Activated T-cell treated with anti-CD3 and anti-CD28 coated beads, Interleukin-2, amount 50 U/mL, for 4 hours (primary cell): ENCODE measurements at regions not wholly inside any gene's neighbourhood (a gene's known extent, or its start where the extent isn't known, plus 50 kb on each side); places are given as distances from the start of the nearest gene placed in this dataset.

ENCODE experiments used
- ATAC-seq, 2 donors: fragments of 200-7000 bp; cut with Tn5 transposase; one replicate each; pipeline ENCODE4 v1.10.0; 2021
- DNase-seq: peaks from one replicate; pipeline ENCODE4 v3.0.0-alpha.2; 2020
- H3K27me3 Mint-ChIP-seq: one replicate; pipeline ENCODE4 v1.8.0; 2021; ENCODE audit warnings: low read depth, mixed read lengths
- H3K36me3 Mint-ChIP-seq: one replicate; pipeline ENCODE4 v1.8.0; 2022; ENCODE audit warnings: mixed read lengths; ENCODE audit not compliant: insufficient read depth
- H3K4me1 Mint-ChIP-seq: one replicate; pipeline ENCODE4 v1.8.0; 2021; ENCODE audit warnings: low read depth, mixed read lengths
- H3K4me3 Mint-ChIP-seq: one replicate; pipeline ENCODE4 v1.8.0; 2021; ENCODE audit warnings: mild to moderate bottlenecking, moderate library complexity, mixed read lengths
- H3K9me3 Mint-ChIP-seq: one replicate; pipeline ENCODE4 v1.8.0; 2021; ENCODE audit warnings: mixed read lengths

DNA sequence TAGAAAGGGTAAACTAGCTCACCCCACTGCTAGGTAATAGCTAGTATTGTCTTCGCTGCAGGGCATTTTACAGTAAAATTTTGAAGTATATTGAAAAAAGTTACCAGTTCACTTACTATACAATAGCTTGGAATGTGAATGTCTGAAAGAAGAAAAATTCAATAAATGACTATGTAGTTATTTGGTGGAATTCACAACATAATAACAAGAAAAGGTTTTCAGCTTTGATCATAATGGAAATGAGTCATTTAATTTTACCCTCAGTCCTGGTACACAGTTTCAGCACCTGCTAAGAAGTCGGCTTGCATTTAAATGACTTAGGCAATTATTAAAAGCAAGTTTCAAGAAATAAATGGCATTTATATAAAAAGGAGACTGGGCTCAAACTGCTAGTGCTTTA is 90.4 kb downstream of the NUP35 start:
- Mint-ChIP-seq H3K27me3 (no peaks in the 10 kb centered on the region), H3K9me3 (no peaks in the 10 kb centered on the region), H3K36me3 (peaks cover 8% of the 10 kb centered on the region), H3K4me1 (peaks cover 2% of the 10 kb centered on the region), H3K4me3 (no peak overlapping the region)
- DNase-seq (no peak), ATAC-seq (peak in 1 of 2 donors; percentile 30)

DNA sequence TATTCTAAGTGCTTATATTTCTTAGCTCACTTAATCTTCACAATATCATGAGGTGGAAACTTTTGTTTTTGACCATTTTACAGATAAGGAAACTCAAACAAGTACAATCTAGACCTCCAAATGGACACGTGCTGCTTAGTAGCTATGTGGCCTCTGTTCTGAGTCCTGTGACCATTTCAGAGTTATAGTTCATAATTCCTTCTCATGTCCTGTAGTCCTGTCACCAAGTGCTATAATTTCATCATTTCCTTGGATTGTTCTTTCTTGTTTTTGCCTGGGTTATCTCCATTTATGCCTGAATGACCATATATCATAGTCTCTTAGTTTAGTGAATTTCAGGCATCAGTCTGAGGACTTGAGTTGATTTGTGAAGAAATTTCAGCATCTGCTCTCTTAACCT is 91.7 kb downstream of the NUP35 start:
- Mint-ChIP-seq H3K4me1 (peaks cover 2% of the 10 kb centered on the region), H3K27me3 (no peaks in the 10 kb centered on the region), H3K36me3 (peaks cover 4% of the 10 kb centered on the region), H3K9me3 (no peaks in the 10 kb centered on the region), H3K4me3 (no peak overlapping the region)
- DNase-seq (no peak), ATAC-seq (no peak)

DNA sequence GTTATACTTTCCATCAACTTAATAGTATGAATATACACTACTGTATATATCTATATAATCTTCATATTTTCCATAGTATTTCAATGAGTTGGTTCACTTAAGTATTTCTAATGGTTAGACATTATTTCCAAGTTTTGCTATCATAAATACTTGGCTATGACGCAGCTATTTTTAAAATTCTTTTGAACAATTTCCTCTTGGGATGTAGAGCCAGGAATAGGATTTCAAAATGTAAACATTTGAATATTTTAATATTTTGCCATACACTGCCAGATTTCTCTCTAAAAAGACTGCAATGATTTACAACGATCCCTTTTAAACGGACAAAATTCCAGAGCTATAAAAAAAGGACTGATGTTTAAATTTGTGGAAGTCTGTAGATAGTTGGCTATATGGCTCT is 95.6 kb downstream of the NUP35 start:
- peaks cover 6% of the 10 kb centered on the region for H3K36me3 Mint-ChIP-seq
- no peaks in the 10 kb centered on the region for H3K9me3 Mint-ChIP-seq
- no peaks in the 10 kb centered on the region for H3K27me3 Mint-ChIP-seq
- no peaks in the 10 kb centered on the region for H3K4me1 Mint-ChIP-seq
- H3K4me3 Mint-ChIP-seq: no peak overlapping the region
- ATAC-seq (no peak), DNase-seq (no peak)

DNA sequence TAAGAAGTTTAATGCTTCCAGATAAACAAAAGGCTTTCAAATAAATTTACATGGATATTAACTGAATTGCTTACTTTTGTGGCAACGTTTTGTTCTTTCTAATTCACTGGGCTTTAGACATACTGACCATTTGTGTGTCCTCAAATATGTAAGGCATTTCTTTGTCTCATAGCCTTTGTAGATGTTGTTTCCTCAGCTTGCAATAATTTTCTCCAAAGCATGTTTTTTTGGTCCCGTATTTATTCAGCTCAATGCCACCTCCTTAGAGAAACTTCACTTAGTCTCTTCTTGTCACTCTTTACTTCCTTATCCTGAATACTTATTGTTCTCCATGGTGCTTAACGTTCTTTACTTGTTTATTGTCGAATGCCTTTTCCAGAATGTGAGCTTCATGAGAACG is 98.5 kb downstream of the NUP35 start:
- ATAC-seq (no peak), DNase-seq (no peak)
- Mint-ChIP-seq H3K4me3 (no peak overlapping the region), H3K36me3 (peaks cover 9% of the 10 kb centered on the region), H3K27me3 (no peaks in the 10 kb centered on the region), H3K9me3 (peaks cover 5% of the 10 kb centered on the region), H3K4me1 (no peaks in the 10 kb centered on the region)

DNA sequence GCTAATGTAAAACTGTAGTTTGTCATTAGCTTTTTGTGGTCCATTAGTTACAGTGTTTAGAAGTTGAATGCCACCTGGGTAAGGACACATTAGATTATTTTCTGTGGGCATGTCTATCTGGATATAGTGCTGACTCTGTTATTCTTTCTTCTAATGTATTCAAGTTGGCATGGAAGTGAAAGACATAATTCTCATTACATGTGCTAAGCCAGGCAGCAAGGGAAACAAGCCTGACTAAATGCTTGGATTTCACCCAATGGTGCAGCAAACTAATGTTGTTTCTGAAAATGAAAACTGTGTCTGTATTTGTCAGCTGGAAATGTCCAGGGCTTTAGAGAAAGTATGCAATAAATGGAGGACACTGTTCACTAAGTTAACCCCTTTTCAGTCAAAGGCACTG is 100.7 kb downstream of the NUP35 start:
- DNase-seq: no peak
- ATAC-seq: no peak
- Mint-ChIP-seq H3K9me3 (peaks cover 5% of the 10 kb centered on the region), H3K27me3 (no peaks in the 10 kb centered on the region), H3K4me3 (no peak overlapping the region), H3K4me1 (peaks cover 3% of the 10 kb centered on the region), H3K36me3 (peaks cover 9% of the 10 kb centered on the region)

DNA sequence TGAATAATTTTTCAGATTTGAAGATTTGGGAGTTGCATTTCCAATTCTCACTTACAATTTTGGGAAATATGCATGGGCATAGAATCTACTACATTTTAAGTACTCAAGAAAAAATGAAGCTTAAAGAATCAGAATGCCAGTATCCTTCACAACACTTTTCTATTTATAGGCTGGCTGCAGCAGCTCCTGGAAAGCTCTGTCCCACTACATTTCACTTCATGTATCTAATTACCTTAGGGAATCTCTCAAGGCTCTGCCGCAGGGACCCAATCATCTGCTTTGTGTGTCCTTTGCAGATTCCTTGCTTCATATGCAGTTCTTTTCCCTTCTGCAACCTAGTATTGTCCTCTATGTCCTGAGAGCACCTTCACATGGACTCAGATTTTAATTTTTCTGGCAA is 102.9 kb downstream of the NUP35 start:
- H3K4me3 Mint-ChIP-seq: no peak overlapping the region
- ATAC-seq (no peak), DNase-seq (no peak)
- H3K27me3 Mint-ChIP-seq: no peaks in the 10 kb centered on the region
- peaks cover 3% of the 10 kb centered on the region for H3K4me1 Mint-ChIP-seq
- H3K9me3 Mint-ChIP-seq: peaks cover 5% of the 10 kb centered on the region
- peaks cover 7% of the 10 kb centered on the region for H3K36me3 Mint-ChIP-seq

DNA sequence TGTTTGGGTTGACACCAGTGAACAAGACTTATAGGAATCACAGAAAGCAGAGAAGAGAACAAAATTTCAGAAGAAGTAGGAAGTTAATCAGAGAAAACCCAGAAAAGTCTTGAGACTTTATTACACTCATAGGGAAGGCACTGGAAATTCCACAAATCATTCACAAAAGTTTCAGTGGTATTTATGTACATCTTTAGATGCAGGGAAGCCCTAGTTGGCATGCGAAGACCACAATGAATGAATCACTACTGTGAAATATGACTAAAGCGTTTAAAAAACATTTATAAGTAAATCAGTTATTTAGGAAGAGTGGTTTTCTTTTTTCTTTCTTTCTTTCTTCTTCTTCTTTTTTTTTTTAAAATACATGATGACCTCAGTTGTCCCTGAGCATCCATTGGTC is 105.1 kb downstream of the NUP35 start:
- ATAC-seq: peak; percentile 67 to 70
- Mint-ChIP-seq H3K27me3 (peaks cover 2% of the 10 kb centered on the region), H3K4me3 (no peak overlapping the region), H3K36me3 (peaks cover 7% of the 10 kb centered on the region), H3K9me3 (peaks cover 11% of the 10 kb centered on the region), H3K4me1 (peaks cover 3% of the 10 kb centered on the region)
- DNase-seq: no peak

DNA sequence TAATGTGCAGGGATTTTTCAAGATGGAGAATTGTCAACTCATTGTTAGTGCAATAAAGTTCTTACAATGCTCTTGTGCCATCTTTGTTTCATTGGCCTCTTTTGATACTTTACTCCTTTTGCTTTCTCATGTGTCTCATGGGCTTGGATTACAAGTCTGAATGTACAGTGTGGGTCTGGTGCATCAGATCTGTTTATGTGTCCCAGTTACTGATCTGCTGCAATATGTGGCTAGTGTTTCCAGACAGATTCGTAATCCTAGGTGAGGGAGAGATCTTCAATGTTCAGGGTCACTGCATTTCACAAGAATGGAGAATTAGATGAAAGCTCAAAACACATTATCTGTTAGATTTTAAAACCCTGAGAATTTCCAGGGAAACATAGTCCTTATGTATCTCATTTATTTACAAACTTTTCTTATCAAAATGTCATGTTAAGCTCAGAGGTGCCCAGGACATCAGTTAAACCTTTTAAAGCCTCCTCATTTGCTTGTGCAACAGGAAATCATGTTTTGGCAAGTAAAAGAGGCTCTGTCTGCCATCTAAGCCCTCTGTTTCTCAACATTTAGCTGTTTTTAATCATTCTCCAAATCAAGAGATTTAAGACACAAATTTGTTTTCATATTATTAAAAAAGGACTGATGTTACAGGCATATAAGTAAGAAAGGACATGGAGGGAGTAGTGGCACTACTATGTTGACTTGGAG is 108.1 kb downstream of the NUP35 start:
- Mint-ChIP-seq H3K4me3 (no peak overlapping the region), H3K4me1 (peaks cover 3% of the 10 kb centered on the region), H3K36me3 (peaks cover 4% of the 10 kb centered on the region), H3K9me3 (peaks cover 7% of the 10 kb centered on the region), H3K27me3 (peaks cover 2% of the 10 kb centered on the region)
- no peak for ATAC-seq
- no peak for DNase-seq

DNA sequence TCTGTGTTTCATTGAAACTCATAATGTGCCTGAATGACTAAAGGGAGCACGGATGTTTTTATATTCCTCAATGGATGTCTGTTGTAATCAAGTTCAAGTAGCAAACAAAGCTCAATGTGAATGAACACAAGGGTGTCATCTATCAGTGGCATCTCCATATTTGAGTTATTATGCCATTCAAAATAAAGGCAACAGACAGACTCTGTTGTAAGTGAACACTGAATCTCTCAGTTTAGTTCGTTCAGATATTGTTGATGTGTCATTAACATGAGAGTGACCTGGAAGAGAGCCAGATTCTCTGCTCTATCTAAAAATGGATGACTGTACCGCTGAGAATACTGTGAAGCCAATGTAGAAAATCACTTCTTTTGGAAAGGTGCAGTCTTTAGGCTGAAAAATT is 118.7 kb downstream of the NUP35 start:
- no peak overlapping the region for H3K4me3 Mint-ChIP-seq
- no peaks in the 10 kb centered on the region for H3K27me3 Mint-ChIP-seq
- no peak for DNase-seq
- no peak for ATAC-seq
- no peaks in the 10 kb centered on the region for H3K4me1 Mint-ChIP-seq
- H3K9me3 Mint-ChIP-seq: no peaks in the 10 kb centered on the region
- no peaks in the 10 kb centered on the region for H3K36me3 Mint-ChIP-seq

DNA sequence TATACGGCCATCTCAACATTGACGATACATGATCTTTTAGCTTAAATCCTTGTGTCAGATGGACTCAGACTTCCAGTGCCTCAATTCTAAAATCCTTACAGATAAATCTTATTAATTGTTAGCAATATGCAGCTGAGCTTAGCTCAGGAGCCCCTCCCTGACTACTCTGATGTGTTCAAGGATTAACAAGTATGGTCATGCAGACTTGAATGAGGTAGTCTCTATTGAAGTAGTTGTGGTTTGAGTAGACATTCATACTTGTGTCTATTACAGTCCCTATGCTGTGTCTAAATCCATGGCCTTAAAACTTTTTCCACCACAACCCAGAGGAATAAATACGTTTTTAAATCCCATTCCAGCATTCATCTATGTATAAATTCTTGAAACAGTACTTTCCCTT is 119.5 kb downstream of the NUP35 start:
- Mint-ChIP-seq H3K9me3 (no peaks in the 10 kb centered on the region), H3K36me3 (no peaks in the 10 kb centered on the region)
- no peak for ATAC-seq

DNA sequence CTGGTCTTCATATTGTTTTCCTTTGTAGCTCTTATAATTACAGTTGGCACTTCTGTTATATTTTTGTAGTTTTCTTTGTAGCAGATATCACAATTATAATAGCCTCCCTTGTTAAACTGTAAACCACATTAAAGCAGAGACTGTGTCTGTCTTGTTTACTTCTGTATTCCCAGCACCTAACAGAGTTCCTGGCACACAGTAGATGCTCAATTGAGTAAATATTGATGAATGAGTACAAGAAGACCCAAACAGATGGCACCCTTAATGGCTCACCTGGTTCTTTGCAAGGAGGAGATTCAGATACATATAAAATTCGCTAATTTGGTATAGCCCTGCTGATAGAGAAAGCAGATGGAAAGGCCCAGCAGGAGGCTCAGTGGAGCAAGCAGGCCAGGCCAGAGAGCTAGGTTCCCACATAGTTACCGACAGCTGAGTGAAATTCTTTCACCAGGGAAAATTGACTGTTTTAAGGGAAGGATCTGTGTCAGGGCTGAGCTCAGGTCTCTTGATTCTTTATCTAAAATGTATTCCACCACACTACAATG is 120.1 kb downstream of the NUP35 start:
- DNase-seq: no peak
- no peaks in the 10 kb centered on the region for H3K27me3 Mint-ChIP-seq
- no peak overlapping the region for H3K4me3 Mint-ChIP-seq
- H3K36me3 Mint-ChIP-seq: no peaks in the 10 kb centered on the region
- H3K4me1 Mint-ChIP-seq: no peaks in the 10 kb centered on the region
- no peaks in the 10 kb centered on the region for H3K9me3 Mint-ChIP-seq
- ATAC-seq: no peak

More for the DNA sequence above, 119.5 kb downstream of the NUP35 start:
- no peaks in the 10 kb centered on the region for H3K4me1 Mint-ChIP-seq
- no peaks in the 10 kb centered on the region for H3K27me3 Mint-ChIP-seq
- DNase-seq: no peak
- no peak overlapping the region for H3K4me3 Mint-ChIP-seq

DNA sequence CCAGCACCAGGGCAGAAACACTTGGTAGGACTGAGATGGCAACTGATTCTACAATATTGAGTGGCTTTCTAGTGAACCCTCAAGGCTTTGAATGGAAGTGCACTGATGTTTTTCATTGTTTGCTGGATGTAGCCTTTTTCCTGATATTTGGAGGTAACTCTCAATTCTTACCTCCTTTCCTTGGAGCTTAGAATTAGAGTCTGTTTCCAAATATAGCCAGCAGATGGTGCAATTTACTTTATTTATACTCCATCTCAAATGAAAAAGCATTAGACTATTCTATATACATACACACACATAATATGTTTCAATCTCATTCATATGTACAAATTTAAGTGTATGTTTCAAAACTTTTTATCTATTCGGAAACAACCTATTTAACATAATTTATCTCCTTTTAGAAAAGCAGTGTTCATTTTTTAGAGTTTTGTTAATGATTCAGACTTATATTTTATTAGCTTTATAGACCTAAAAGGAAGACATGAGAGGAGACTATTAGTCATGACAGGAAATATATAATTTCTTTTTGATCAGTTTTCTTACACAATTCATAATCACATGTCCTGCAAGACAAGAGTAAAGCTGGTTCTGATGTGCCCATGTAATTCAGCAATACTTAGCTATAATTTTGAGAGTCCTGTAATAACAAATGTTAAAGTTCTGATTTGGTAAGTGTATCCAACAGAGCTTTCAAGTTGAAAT is 124.8 kb downstream of the NUP35 start:
- DNase-seq: no peak

DNA sequence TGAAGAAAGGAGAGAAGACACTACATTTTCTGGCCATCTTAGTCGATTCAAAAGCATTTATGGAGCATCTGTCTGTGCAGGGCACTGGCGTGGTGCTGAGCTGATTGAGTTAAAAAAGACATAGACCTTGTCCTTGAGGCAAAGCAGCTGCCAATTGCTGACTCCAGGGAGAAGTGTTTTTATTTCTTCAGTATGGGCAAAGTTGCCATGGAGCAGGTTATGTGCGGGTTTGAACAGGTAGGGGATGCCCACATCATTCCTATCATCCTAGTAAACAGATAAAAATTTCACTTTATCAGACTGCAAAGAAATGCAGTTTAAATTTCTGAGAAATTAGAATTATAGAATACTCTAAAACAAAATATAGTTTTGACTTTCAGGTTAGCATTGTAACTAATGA is 125.8 kb downstream of the NUP35 start:
- H3K4me1 Mint-ChIP-seq: no peaks in the 10 kb centered on the region
- ATAC-seq (no peak), DNase-seq (no peak)
- H3K9me3 Mint-ChIP-seq: no peaks in the 10 kb centered on the region
- H3K36me3 Mint-ChIP-seq: no peaks in the 10 kb centered on the region
- H3K4me3 Mint-ChIP-seq: no peak overlapping the region
- H3K27me3 Mint-ChIP-seq: no peaks in the 10 kb centered on the region

More for the DNA sequence above, 124.8 kb downstream of the NUP35 start:
- Mint-ChIP-seq H3K4me1 (no peaks in the 10 kb centered on the region), H3K27me3 (no peaks in the 10 kb centered on the region), H3K9me3 (no peaks in the 10 kb centered on the region), H3K36me3 (no peaks in the 10 kb centered on the region), H3K4me3 (no peak overlapping the region)
- no peak for ATAC-seq

DNA sequence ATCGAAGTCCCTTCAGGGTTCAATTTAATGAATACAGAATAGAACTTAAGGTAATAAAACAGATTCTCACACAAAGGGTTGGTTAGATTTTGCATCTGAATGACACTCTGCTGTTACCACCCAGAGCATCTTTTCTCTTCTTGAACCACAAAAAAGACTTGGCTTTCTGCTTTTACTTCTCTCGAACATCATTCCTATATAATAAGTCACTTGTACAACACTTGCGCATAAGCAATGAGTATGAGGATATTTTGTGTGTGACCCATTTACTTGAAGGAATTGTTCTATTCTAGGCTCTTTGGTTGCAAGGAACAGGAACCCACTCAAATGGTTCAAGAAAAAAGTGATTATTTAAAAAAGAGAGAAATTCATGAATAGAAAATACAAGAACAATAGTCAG is 126.2 kb downstream of the NUP35 start:
- Mint-ChIP-seq H3K9me3 (no peaks in the 10 kb centered on the region), H3K27me3 (no peaks in the 10 kb centered on the region), H3K4me3 (no peak overlapping the region), H3K4me1 (no peaks in the 10 kb centered on the region), H3K36me3 (no peaks in the 10 kb centered on the region)
- no peak for DNase-seq
- ATAC-seq: no peak
